Ishikawa (cell line): ENCODE measurements at regions not wholly inside any gene's neighbourhood (a gene's known extent, or its start where the extent isn't known, plus 50 kb on each side); places are given as distances from the start of the nearest gene placed in this dataset.

ENCODE experiments used
- EP300 ChIP-seq: IDR thresholded peaks from 2 replicates; pipeline ENCODE4 v1.6.1; 2012; ENCODE audit warnings: borderline replicate concordance
- MAX ChIP-seq: IDR thresholded peaks from 2 replicates; pipeline ENCODE4 v1.6.1; 2012
- REST ChIP-seq: IDR thresholded peaks from 2 replicates; pipeline ENCODE4 v1.6.1; 2012; ENCODE audit warnings: low read depth, mild to moderate bottlenecking
- TAF1 ChIP-seq: IDR thresholded peaks from 2 replicates; pipeline ENCODE4 v1.6.1; 2012; ENCODE audit warnings: low read depth, mild to moderate bottlenecking

- no peak for TF ChIP-seq TAF1
- no peak for TF ChIP-seq REST
- no peak for TF ChIP-seq MAX
- TF ChIP-seq EP300: no peak
These were observed 523.2 kb upstream of the CCDC196 start for GRCh38 chr14:65962952-65963351.
